ENCODE measurements at regions not wholly inside any gene's neighbourhood (a gene's known extent, or its start where the extent isn't known, plus 50 kb on each side); places are given as distances from the start of the nearest gene placed in this dataset.

DNA sequence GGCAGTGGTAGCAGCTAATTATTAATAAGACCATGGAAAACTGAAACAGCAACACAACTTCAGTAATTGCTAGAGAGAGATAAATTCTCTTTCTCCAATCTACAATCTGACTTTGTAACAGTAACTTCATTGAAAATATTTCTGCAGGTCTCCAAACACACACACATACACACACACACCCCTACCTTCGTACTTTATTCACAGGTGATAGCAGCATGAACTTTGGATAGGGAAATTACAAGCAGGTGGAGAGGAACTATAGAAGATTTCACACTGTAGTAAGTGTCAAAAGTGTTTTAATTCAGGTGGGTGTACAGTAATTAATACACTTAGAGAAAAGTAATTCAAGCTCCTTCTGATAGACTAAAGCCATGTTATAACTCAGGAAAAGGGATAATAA, 587.5 kb downstream of the TUSC7 start:
- no peak for DNase-seq
- TF ChIP-seq POLR2A (IDR thresholded peaks at IDR 0.05; ENCODE audit: low read length), result no peak
- TF ChIP-seq GATA1 (IDR thresholded peaks at IDR 0.05; ENCODE audit: low read depth, low read length), result no peak

DNA sequence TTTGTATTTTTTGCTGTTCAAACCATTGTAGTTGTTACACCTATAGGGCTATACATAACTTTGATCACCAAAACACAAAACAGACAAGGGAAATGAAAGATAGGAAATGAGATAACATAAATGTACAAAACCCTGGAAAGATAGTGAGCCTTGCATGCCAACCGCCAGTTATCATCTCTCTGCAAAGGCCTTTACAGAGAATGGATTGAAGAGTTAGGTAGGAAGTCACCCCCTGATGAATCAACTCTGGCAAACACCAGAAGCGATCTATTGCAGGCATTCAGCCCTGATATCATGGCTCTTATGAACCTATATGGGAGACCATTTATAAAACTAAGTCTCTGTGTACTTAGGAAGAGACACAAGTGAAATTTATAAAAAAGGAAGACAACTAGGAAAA, 588.0 kb downstream of the TUSC7 start:
- TF ChIP-seq POLR2A (IDR thresholded peaks at IDR 0.05; ENCODE audit: low read length) (no peak), GATA1 (IDR thresholded peaks at IDR 0.05; ENCODE audit: low read depth, low read length) (no peak)
- DNase-seq, result no peak

DNA sequence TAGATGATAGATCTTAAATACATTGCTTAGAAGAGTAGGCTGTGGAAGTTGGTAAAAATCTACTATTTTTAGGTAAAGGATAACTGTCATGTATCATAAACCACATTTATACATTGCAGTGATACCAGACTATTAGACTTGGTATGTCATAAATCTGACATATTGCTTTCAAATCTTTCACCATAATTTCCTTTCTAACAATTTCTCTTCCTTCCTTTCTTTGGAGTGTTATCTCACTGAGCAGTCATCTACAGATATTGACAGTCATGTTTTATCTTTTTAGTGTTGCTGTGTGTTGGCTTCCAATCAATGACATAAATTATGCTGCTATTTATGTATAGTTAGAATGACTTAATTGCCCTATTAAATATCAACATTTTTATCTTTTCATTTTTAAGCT, 588.7 kb downstream of the TUSC7 start:
- TF ChIP-seq GATA1 (IDR thresholded peaks at IDR 0.05; ENCODE audit: low read depth, low read length), result no peak
- TF ChIP-seq POLR2A (IDR thresholded peaks at IDR 0.05; ENCODE audit: low read length), result no peak
- DNase-seq, result no peak

DNA sequence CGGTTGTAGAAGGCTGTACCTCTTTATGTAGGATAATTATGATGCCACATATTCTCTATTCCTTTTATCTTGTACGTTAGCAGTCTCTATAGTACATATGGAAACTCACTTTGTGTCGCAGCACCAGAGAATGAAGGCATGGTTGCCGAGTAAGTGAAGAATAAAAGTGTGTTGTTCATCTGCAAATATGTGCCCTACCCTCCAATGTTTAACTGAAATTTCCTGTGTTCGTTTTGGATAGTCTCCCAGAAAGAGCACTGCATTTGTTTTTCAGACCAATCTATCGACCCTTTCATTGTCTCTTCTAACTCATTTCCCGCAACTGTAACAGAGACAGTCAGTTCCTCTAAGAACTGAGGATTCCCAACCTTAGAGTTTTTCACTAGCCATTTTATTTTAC, 592.8 kb downstream of the TUSC7 start:
- no peak for TF ChIP-seq GATA1 (IDR thresholded peaks at IDR 0.05; ENCODE audit: low read depth, low read length)
- DNase-seq, result no peak

- TF ChIP-seq GATA1 (IDR thresholded peaks at IDR 0.05; ENCODE audit: low read depth, low read length) (no peak), POLR2A (IDR thresholded peaks at IDR 0.05; ENCODE audit: low read length) (no peak)
- DNase-seq, result no peak
These were observed 593.9 kb downstream of the TUSC7 start for GRCh38 chr3:117303443-117303842.

GRCh38 chr3:117304681-117305080, 595.1 kb downstream of the TUSC7 start:
- TF ChIP-seq GATA1 (IDR thresholded peaks at IDR 0.05; ENCODE audit: low read depth, low read length) (no peak), POLR2A (IDR thresholded peaks at IDR 0.05; ENCODE audit: low read length) (no peak)
- DNase-seq, result no peak

DNA sequence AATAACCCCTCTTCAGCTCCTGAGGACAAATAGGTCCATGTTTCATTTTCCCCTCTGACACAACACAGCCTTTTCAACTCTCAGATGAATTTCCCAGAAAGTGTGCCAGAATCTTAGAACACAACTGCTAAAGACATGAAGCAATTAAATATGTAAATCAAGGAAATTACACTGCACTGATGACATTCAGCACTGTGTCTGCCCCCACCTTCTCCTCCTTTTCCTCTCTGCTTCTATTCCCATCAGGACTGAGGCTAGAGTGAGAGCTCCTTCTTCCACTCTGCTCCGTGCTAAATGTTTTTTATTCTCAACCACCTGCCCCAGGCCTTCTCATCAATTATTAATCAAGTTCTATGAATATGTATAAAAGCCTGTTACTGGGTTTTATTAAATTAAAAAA, 596.1 kb downstream of the TUSC7 start:
- no peak for TF ChIP-seq POLR2A (IDR thresholded peaks at IDR 0.05; ENCODE audit: low read length)
- no peak for TF ChIP-seq GATA1 (IDR thresholded peaks at IDR 0.05; ENCODE audit: low read depth, low read length)
- no peak for DNase-seq

- TF ChIP-seq POLR2A (IDR thresholded peaks at IDR 0.05; ENCODE audit: low read length) (no peak), GATA1 (IDR thresholded peaks at IDR 0.05; ENCODE audit: low read depth, low read length) (no peak)
- no peak for DNase-seq
These were observed 596.7 kb downstream of the TUSC7 start for GRCh38 chr3:117306299-117306698.

DNA sequence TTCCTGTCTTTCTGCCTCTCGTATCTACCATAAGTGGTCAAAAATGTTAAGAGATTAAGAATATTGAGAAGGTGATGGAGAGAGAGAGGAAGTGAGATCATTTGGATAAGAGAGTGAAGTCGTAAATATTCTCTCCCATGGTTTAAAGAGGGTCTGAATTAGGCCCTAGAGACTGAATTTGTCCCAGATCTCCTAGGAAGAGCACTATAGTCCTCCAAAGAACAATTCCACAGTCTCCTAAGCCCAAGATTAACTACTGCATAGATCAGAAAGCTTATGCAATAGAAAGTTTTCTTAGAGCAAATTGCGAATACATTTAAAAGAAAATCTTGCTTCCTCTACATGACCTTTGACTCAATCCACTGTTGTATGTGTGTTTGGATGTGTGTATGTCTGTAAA, 598.8 kb downstream of the TUSC7 start:
- TF ChIP-seq GATA1 (IDR thresholded peaks at IDR 0.05; ENCODE audit: low read depth, low read length) (no peak), POLR2A (IDR thresholded peaks at IDR 0.05; ENCODE audit: low read length) (no peak)
- DNase-seq, result no peak

DNA sequence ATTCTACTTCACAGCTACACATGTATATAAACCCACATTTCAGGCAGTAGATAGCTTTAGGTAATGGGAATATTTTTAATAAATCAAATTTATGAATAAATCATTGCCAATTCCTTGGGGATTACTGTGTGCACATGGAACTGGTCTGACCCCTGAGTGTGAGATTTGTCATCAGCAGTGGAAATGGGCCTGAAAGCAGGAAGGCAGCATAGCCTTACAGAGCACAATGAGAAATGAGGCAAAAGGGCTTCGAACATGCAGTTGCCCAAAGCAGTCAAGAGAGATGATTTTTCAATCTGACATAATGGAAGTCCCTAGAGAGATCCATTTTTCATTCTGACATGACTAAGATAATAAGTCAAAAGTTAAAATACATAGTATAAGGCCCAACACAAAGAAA, 599.2 kb downstream of the TUSC7 start:
- no peak for DNase-seq
- no peak for TF ChIP-seq POLR2A (IDR thresholded peaks at IDR 0.05; ENCODE audit: low read length)
- no peak for TF ChIP-seq GATA1 (IDR thresholded peaks at IDR 0.05; ENCODE audit: low read depth, low read length)

DNA sequence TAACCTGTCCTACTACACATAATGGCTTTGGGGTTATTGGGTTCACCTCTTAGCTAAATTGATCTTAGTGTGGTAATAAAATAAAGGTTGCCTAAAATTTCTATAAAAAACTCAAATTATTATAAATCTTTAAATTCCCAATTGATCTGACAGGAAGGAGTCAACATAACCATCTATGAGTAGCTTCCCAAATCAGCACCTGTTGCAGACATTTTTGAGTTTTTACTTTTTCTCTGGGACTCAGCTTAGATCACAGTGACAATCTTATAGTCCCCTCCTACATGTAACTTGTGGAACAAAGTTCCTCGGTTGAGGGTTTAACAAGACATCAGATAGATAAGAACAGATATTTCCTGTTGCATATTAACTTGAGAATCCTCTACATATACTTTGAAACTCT, 601.0 kb downstream of the TUSC7 start:
- TF ChIP-seq GATA1 (IDR thresholded peaks at IDR 0.05; ENCODE audit: low read depth, low read length) (no peak), POLR2A (IDR thresholded peaks at IDR 0.05; ENCODE audit: low read length) (no peak)
- DNase-seq, result no peak

- TF ChIP-seq POLR2A (IDR thresholded peaks at IDR 0.05; ENCODE audit: low read length) (no peak), GATA1 (IDR thresholded peaks at IDR 0.05; ENCODE audit: low read depth, low read length) (no peak)
- no peak for DNase-seq
These were observed 605.0 kb downstream of the TUSC7 start for GRCh38 chr3:117314441-117315150.

DNA sequence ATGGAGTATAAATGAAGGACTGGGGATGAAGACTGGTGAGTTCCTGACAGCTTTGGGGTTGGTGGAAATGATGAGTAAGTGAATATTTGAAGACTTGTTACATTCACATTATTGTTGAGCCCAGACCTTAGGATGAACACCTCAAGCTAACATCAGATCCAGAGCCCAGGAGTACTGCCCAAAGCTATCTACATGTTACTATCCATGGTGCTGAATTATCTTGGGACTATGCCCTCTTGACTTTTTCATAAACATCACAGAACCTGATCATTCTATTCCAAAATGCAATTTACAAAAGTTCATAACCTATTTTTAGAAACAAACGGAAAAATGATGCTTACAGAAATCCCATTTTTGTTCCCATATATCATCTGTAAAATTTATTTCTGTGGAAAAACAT, 613.3 kb downstream of the TUSC7 start:
- DNase-seq, result no peak
- TF ChIP-seq POLR2A (IDR thresholded peaks at IDR 0.05; ENCODE audit: low read length), result no peak
- TF ChIP-seq GATA1 (IDR thresholded peaks at IDR 0.05; ENCODE audit: low read depth, low read length), result no peak

DNA sequence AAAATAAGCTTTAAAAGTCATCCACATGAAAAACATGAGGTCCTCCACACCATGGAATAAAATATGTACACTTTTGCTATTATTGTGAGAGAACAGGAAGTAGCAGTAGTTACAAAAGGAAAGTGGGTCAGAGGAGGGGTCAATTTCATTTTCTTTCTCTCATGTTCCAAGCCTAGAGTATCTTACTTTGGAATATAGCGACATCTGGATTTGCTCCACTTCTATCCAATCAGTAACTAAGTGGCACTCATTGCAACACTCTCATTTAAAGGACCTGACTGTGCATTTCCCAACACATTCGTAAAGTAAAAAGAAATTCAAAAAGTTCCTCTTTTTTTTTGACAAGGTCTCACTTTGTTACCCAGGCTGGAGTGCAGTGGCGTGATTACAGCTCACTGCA, 637.3 kb downstream of the TUSC7 start:
- TF ChIP-seq POLR2A (IDR thresholded peaks at IDR 0.05; ENCODE audit: low read length), result no peak
- no peak for TF ChIP-seq GATA1 (IDR thresholded peaks at IDR 0.05; ENCODE audit: low read depth, low read length)
- DNase-seq, result no peak

DNA sequence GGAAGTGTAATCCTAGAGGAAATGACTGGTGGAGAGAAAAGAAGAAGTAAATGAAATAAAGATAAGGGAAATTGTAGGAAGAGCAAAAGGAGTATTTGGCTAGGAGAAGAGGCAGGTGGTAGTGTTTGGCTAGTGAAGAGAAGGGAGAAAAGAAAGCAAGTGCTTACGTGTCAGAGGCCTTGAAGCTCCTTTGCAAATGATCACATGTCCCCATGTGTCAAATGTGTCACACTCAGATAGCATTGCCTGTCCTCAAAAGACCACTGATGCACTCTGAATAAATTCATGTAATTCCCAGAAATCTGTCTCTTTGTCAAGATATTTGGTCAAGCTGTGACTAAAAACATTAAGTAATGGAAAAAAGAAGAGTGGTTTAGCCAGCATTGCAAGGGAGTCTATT, 639.3 kb downstream of the TUSC7 start:
- TF ChIP-seq GATA1 (IDR thresholded peaks at IDR 0.05; ENCODE audit: low read depth, low read length), result no peak
- TF ChIP-seq POLR2A (IDR thresholded peaks at IDR 0.05; ENCODE audit: low read length), result no peak

DNA sequence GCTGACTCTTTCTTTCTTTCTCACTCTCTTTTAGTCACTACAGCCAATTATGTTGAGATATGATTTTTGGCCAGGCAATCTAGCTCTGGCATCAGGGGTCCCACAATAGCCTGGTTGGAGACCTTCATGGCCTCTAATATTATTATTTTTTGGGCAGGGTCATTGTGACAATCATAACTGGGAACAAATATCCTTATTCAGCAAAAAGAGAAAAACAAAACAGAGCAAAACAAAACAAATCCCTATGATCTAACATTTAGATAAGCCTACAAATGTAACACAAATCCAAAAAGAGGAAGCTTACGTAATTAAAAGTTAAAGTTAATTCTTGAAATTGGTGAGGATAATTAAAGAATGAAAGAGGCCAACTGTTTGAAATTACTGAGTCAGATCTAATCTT, 640.0 kb downstream of the TUSC7 start:
- DNase-seq, result no peak
- TF ChIP-seq POLR2A (IDR thresholded peaks at IDR 0.05; ENCODE audit: low read length), result no peak
- TF ChIP-seq GATA1 (IDR thresholded peaks at IDR 0.05; ENCODE audit: low read depth, low read length), result no peak

More for the DNA sequence above, 639.3 kb downstream of the TUSC7 start:
- DNase-seq, result no peak
